Fibroblast of villous mesenchyme (primary cell): ENCODE measurements at regions not wholly inside any gene's neighbourhood (a gene's known extent, or its start where the extent isn't known, plus 50 kb on each side); places are given as distances from the start of the nearest gene placed in this dataset.
"Not testable (repeated sequence)": the region's sequence is repeated elsewhere in the genome, so short reads cannot be mapped to it uniquely, and the experiment has no call there.

Experiments
- DNase-seq: peaks from one replicate; pipeline ENCODE4 v3.0.0-alpha.2; 2010; ENCODE audit warnings: low read depth
- H3K4me3 ChIP-seq: 2 replicates; pipeline ENCODE4 v1.5.1; 2011; ENCODE audit warnings: low read depth, mild to moderate bottlenecking, low read length
- TF ChIP-seq, protein P1 (sequence below): IDR thresholded peaks from 2 replicates; pipeline ENCODE4 v1.5.1; 2012; ENCODE audit warnings: low read depth, mild to moderate bottlenecking, low read length; ENCODE audit not compliant: insufficient read depth

DNA sequence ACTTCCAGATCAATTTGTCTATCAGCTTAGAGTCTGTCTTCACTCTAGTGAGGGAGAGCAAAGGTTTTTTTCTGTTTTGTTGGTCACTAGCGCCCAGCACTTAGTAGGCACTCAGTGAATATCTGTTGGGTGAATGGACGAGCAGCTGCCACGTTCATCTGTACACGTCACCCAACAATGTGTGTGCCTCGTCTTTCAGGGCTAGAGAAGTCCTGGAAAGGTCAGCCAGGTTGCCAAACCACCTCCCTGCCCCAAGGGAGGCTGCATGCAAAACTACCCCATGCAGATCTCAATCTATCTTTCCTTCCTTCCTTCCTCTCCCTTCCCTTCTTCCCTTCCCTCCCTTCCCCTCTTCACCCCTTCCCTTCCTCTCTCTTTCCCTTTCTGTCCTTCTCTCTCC, 340.9 kb downstream of the SOX9 start:
- TF ChIP-seq, protein P1, sequence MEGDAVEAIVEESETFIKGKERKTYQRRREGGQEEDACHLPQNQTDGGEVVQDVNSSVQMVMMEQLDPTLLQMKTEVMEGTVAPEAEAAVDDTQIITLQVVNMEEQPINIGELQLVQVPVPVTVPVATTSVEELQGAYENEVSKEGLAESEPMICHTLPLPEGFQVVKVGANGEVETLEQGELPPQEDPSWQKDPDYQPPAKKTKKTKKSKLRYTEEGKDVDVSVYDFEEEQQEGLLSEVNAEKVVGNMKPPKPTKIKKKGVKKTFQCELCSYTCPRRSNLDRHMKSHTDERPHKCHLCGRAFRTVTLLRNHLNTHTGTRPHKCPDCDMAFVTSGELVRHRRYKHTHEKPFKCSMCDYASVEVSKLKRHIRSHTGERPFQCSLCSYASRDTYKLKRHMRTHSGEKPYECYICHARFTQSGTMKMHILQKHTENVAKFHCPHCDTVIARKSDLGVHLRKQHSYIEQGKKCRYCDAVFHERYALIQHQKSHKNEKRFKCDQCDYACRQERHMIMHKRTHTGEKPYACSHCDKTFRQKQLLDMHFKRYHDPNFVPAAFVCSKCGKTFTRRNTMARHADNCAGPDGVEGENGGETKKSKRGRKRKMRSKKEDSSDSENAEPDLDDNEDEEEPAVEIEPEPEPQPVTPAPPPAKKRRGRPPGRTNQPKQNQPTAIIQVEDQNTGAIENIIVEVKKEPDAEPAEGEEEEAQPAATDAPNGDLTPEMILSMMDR: no peak
- no peak for DNase-seq

DNA sequence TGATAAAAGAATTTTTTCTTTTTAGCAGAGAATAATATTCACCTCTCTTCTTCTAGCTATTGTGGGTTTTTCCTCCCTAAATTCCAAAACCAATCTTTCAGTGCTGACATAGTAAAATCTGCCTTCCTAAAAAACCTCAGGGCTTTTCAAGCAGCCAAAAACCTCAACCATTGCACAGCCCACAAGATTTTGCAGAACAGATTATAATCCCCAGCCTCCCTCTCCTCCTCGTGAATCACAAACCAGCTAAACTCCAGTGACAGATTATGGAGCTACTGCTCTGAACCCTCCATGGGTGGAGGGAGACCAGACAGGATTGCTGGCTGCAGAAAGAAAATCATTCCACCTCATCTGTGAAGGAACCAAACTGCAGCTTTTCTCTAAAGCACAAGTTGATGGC, 341.6 kb downstream of the SOX9 start:
- DNase-seq: no peak
- H3K4me3 ChIP-seq: no peak overlapping the region
- TF ChIP-seq, protein P1: no peak

More for the DNA sequence above, 340.9 kb downstream of the SOX9 start:
- no peak overlapping the region for H3K4me3 ChIP-seq

DNA sequence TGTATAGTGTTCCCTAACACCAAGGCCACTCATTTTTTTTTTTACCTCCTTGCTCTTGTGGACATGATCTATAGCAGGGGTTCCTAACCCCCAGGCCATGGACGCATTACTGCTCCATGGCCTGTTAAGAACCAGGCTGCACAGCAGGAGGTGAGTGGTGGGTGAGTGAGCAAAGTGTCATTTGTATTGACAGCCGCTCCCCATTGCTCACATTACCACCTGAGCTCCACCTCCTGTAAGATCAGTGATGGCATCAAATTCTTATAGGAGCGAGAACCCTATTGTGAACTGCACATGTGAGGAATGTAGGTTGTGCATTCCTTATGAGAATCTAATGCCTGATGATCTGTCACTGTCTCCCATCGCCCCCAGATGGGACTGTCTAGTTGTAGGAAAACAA, 342.0 kb downstream of the SOX9 start:
- H3K4me3 ChIP-seq: no peak overlapping the region
- no peak for DNase-seq

DNA sequence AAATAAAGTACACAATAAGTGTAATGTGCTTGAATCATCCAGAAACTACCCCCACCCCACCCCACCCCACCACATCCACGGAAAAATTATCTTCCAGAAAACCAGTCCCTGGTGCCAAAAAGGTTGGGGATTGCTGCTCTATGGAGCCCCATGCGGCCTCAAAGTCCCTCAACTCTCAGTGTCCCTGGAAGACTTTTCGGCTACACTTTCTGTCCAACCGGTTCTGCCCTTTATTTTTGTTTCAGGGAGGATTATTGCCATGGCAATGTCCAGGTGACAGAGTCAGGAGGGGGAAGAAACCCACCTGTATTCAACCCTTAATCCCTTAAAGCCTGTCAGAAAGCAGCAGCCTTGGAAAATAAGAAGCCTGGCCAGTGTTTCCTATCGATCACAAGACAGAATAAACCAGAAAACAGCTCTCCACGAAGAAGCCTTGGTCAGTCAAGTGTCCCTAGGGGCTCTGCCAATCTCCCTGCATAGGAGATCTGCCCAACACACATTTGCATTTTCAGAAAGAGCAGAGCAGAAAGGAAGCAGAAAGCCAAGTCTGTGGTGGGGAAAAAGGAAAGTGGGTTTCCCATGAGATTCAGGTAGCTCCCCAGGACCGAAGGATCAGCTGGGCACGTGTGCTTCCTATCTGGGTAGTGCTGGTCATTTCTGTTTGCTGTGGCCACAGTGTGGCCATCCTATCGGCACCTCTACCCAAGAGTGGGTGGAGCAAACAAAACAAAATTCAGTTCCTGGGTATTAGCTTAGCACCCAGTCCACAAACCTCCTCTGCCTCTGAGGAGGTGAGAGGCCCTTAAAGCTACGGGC, 342.7 kb downstream of the SOX9 start:
- TF ChIP-seq, protein P1: no peak
- no peak overlapping the region for H3K4me3 ChIP-seq
- no peak for DNase-seq

More for the DNA sequence above, 342.0 kb downstream of the SOX9 start:
- TF ChIP-seq, protein P1: no peak

DNA sequence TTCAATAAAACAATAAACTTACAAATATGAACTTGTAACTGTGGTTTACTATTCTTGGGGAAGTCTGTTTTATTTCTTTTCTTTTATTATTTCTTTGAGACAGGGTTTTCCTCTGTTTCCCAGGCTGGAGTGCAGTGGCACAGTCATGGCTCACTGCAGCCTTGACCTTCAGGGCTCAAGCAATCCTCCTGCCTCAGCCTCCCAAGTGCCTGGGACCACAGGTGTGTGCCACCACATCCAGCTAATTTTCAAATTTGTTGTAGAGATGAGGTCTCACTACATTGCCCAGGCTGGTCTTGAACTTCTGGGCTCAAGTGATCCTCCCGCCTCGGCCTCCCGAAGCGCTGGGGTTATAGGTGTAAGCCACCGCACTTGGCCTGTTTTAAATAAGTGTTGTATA, 343.4 kb downstream of the SOX9 start:
- H3K4me3 ChIP-seq, DNase-seq: not testable (repeated sequence)

DNA sequence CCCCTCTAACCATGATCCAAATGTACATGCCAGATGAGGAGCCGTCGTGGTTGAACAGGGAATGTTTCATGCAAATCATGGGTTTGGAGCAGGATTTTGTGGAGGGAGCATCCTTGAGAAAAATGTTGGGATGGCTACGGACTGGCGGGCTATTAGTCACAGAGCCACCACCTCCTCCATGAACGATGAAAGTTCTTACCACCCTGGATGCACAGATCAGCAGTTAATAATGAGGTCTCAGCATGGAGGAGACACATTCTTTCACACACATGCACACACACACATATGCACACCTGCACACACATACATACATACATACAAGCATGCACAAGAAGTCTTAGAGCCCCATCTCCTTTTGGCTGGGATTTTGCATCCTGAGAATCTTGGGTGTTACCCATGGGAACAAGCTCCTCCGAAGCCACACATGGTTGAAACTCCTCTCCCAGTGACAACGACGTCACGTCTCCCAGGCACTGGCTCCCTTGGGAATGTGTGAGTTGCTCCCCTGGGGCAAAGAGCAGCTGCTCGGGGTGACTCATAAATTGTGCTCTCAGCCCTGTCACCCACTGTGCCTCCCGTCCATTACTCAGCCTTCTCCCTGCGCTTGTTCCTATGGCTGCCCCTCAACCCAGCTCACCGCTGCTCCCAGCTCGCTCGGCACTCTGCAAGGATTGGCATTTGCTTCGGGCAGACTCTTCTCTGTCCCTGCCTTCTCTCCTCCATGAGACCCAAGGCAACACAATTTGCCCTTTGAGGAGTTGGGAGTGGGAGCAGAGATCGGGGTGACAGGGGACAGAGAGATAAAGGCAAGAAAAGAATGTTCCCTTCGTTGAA, 344.6 kb downstream of the SOX9 start:
- DNase-seq: peak; percentile 86
- TF ChIP-seq, protein P1: no peak
- H3K4me3 ChIP-seq: no peak overlapping the region

DNA sequence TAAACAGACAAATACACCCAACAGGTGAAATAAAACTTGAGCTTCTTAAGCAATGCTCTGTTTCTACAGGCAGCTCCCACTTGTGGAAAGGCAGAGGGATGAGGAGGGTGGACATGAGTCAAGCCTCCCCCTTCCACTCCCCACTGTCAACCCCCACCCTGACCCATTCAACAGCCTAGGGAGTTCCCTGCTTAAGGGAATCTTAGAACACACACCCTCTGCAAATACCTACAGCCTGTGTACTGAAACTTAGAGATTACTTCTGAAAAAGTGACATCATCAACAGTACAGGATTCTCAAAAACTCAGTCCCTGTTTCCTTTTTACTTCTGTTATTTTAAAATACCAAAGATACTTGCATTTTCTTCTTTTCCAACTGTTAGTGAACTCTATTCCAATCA, 345.4 kb downstream of the SOX9 start:
- no peak overlapping the region for H3K4me3 ChIP-seq
- peak; percentile 71 for DNase-seq
- TF ChIP-seq, protein P1: no peak
